ENCODE measurements at regions not wholly inside any gene's neighbourhood (a gene's known extent, or its start where the extent isn't known, plus 50 kb on each side); places are given as distances from the start of the nearest gene placed in this dataset.

DNA sequence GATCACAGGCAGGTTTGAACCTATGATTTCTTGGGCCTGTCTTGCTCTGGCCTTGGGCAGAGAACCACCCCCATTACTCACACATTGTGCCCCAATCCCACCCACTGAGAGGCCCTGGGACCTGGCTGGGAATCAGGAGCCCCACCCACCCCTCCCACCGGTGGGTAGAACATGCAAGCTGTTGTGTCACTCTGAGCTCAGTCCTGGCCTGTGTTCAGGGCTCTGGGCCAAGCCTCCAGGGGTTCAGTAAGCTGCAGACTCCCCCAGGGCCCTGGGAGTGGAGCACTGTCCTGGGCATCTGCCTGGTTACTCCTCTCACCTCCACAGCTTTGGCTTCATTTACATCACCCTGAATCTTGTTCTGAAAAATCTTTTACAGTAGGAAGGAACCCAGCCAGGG is 270.5 kb downstream of the RRAGC start:
- no peak overlapping the region for H2AFZ ChIP-seq (ENCODE audit: low read depth, low read length, poor library complexity, severe bottlenecking)
- ATAC-seq (no peak), DNase-seq (ENCODE audit: low read depth, low spot score) (no peak)
- intact Hi-C loops (cut with micrococcal nuclease): no loop called here
- no TSS peak for BruUV-seq (replicated peaks)
- H3K79me2 ChIP-seq (ENCODE audit: insufficient read depth, low read length): no peaks in the 10 kb centered on the region
- H3K9me3 ChIP-seq (ENCODE audit: control insufficient read depth in 1 of 2, insufficient read depth in 1 of 2, low read depth in 1 of 2, low read length in 2 of 2): peaks cover 4 to 5% of the 10 kb centered on the region in 2 experiments; a peak in 3 of 4 replicates
- H4K20me1 ChIP-seq (ENCODE audit: insufficient read depth): no peaks in the 10 kb centered on the region
- no peaks in the 10 kb centered on the region for H3K9me2 ChIP-seq (ENCODE audit: insufficient read depth)
- H3K4me1 ChIP-seq (ENCODE audit: control insufficient read depth in 1 of 2, insufficient read depth in 2 of 2, low read length in 2 of 2): peaks cover 0 to 12% of the 10 kb centered on the region in 2 experiments; a peak in 2 of 4 replicates
- ChIA-PET RAD21 (ENCODE audit: low non-redundant PET in 1 of 2, low total read pairs in 2 of 2, uncharacterized antibody in 2 of 2, unreplicated experiment in 2 of 2) (interaction anchor here in 1 of 2 experiments (0.6 kb wide), 2 partner anchors 123 to 244 kb away, joined by 3 to 4 read pairs; no protein-coding TSS in a partner anchor), CTCF (no interaction called here), POLR2A (no interaction called here)
- no peak overlapping the region for H3K4me2 ChIP-seq (ENCODE audit: low read length)
- H3K27me3 ChIP-seq (ENCODE audit: insufficient read depth, low read length): no peaks in the 10 kb centered on the region
- no peak overlapping the region for H3K27ac ChIP-seq (ENCODE audit: low read depth, low read length)
- no peak overlapping the region for H3K4me3 ChIP-seq (replicated peaks in 1 of 2; ENCODE audit: low read depth in 1 of 2, low read length in 2 of 2)
- no peak overlapping the region for H3K9ac ChIP-seq (ENCODE audit: low read length)
- TF ChIP-seq RAD21 (IDR thresholded peaks at IDR 0.05; ENCODE audit: low read depth): no peak
- no peaks in the 10 kb centered on the region for H3K36me3 ChIP-seq (ENCODE audit: control insufficient read depth in 1 of 2, insufficient read depth in 2 of 2, low read length in 2 of 2)

GRCh38 chr1:38587766-38588165 is 271.8 kb downstream of the RRAGC start:
- Histone ChIP-seq H3K4me1 (ENCODE audit: control insufficient read depth in 1 of 2, insufficient read depth in 2 of 2, low read length in 2 of 2) (peaks cover 0 to 12% of the 10 kb centered on the region in 2 experiments; a peak in 2 of 4 replicates), H3K4me2 (ENCODE audit: low read length) (no peak overlapping the region), H3K27ac (ENCODE audit: low read depth, low read length) (no peak overlapping the region), H3K36me3 (ENCODE audit: control insufficient read depth in 1 of 2, insufficient read depth in 2 of 2, low read length in 2 of 2) (no peaks in the 10 kb centered on the region), H3K79me2 (ENCODE audit: insufficient read depth, low read length) (no peaks in the 10 kb centered on the region), H4K20me1 (ENCODE audit: insufficient read depth) (no peaks in the 10 kb centered on the region), H3K9me2 (ENCODE audit: insufficient read depth) (no peaks in the 10 kb centered on the region), H3K9me3 (ENCODE audit: control insufficient read depth in 1 of 2, insufficient read depth in 1 of 2, low read depth in 1 of 2, low read length in 2 of 2) (peaks cover 0 to 4% of the 10 kb centered on the region in 2 experiments; a peak in 2 of 4 replicates), H2AFZ (ENCODE audit: low read depth, low read length, poor library complexity, severe bottlenecking) (no peak overlapping the region), H3K27me3 (ENCODE audit: insufficient read depth, low read length) (no peaks in the 10 kb centered on the region), H3K4me3 (replicated peaks in 1 of 2; ENCODE audit: low read depth in 1 of 2, low read length in 2 of 2) (no peak overlapping the region), H3K9ac (ENCODE audit: low read length) (no peak overlapping the region)
- no TSS peak for BruUV-seq (replicated peaks)
- DNase-seq (ENCODE audit: low read depth, low spot score) (no peak), ATAC-seq (no peak)
- intact Hi-C loops (cut with micrococcal nuclease): loop anchor here (2.0 kb wide), 1 partner anchor 561 kb away; no protein-coding TSS in a partner anchor
- ChIA-PET CTCF (no interaction called here), RAD21 (ENCODE audit: low non-redundant PET in 1 of 2, low total read pairs in 2 of 2, uncharacterized antibody in 2 of 2, unreplicated experiment in 2 of 2) (no interaction called here), POLR2A (no interaction called here)
- TF ChIP-seq YY1 (IDR thresholded peaks at IDR 0.05; ENCODE audit: extremely low read depth, insufficient replicate concordance, low read depth, low read length) (no peak), FOSL1 (IDR thresholded peaks at IDR 0.05; ENCODE audit: low read depth) (no peak), ZNF274 (IDR thresholded peaks at IDR 0.05; ENCODE audit: low read depth, low read length) (no peak), POLR2AphosphoS5 (IDR thresholded peaks at IDR 0.05; ENCODE audit: low read depth, low read length) (no peak), SIN3A (IDR thresholded peaks at IDR 0.05; ENCODE audit: low read depth) (no peak), TCF7L2 (IDR thresholded peaks at IDR 0.05; ENCODE audit: borderline replicate concordance, extremely low read depth, insufficient read depth, insufficient read length) (no peak), POLR2A (IDR thresholded peaks at IDR 0.05; ENCODE audit: borderline replicate concordance, extremely low read depth, insufficient read depth, insufficient read length) (no peak), ATF3 (IDR thresholded peaks at IDR 0.05) (no peak), RAD21 (IDR thresholded peaks at IDR 0.05; ENCODE audit: low read depth) (no peak), ELF1 (IDR thresholded peaks at IDR 0.05; ENCODE audit: borderline replicate concordance, low read depth) (no peak), CEBPB (IDR thresholded peaks at IDR 0.05; ENCODE audit: low read depth) (no peak), SP1 (IDR thresholded peaks at IDR 0.05; ENCODE audit: low read depth) (no peak), JUND (IDR thresholded peaks at IDR 0.05) (no peak), MAX (IDR thresholded peaks at IDR 0.05) (no peak), ZFX (IDR thresholded peaks at IDR 0.05) (no peak), EZH2phosphoT487 (IDR thresholded peaks at IDR 0.05; ENCODE audit: borderline replicate concordance) (no peak), EZH2 (IDR thresholded peaks at IDR 0.05) (no peak), EGR1 (IDR thresholded peaks at IDR 0.05; ENCODE audit: low read depth) (no peak)
- TF ChIP-seq, protein P1, sequence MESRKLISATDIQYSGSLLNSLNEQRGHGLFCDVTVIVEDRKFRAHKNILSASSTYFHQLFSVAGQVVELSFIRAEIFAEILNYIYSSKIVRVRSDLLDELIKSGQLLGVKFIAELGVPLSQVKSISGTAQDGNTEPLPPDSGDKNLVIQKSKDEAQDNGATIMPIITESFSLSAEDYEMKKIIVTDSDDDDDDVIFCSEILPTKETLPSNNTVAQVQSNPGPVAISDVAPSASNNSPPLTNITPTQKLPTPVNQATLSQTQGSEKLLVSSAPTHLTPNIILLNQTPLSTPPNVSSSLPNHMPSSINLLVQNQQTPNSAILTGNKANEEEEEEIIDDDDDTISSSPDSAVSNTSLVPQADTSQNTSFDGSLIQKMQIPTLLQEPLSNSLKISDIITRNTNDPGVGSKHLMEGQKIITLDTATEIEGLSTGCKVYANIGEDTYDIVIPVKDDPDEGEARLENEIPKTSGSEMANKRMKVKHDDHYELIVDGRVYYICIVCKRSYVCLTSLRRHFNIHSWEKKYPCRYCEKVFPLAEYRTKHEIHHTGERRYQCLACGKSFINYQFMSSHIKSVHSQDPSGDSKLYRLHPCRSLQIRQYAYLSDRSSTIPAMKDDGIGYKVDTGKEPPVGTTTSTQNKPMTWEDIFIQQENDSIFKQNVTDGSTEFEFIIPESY (IDR thresholded peaks at IDR 0.05; ENCODE audit: extremely low read depth, insufficient replicate concordance, low read length): no peak
